ENCODE measurements at regions not wholly inside any gene's neighbourhood (a gene's known extent, or its start where the extent isn't known, plus 50 kb on each side); places are given as distances from the start of the nearest gene placed in this dataset.

GRCh38 chr4:120466429-120466828 is 399.8 kb upstream of the MAD2L1 start:
- TF ChIP-seq CTCF (IDR thresholded peaks at IDR 0.05; ENCODE audit: low read depth, low read length): no peak
- DNase-seq (ENCODE audit: extremely low read depth, low read depth): no peak

- no peak for DNase-seq (ENCODE audit: extremely low read depth, low read depth)
- no peak for TF ChIP-seq CTCF (IDR thresholded peaks at IDR 0.05; ENCODE audit: low read depth, low read length)
Observed at GRCh38 chr4:120454788-120455187, 388.1 kb upstream of the MAD2L1 start.

- DNase-seq (ENCODE audit: extremely low read depth, low read depth): no peak
- no peak for TF ChIP-seq CTCF (IDR thresholded peaks at IDR 0.05; ENCODE audit: low read depth, low read length)
Observed at GRCh38 chr4:120452536-120452935, 385.9 kb upstream of the MAD2L1 start.

- DNase-seq (ENCODE audit: extremely low read depth, low read depth): no peak
- TF ChIP-seq CTCF (IDR thresholded peaks at IDR 0.05; ENCODE audit: low read depth, low read length): no peak
Observed at GRCh38 chr4:120452001-120452400, 385.4 kb upstream of the MAD2L1 start.

- DNase-seq (ENCODE audit: extremely low read depth, low read depth): no peak
- TF ChIP-seq CTCF (IDR thresholded peaks at IDR 0.05; ENCODE audit: low read depth, low read length): no peak
Observed at GRCh38 chr4:120447774-120448173, 381.1 kb upstream of the MAD2L1 start.

GRCh38 chr4:120446051-120446567 is 379.5 kb upstream of the MAD2L1 start:
- no peak for DNase-seq (ENCODE audit: extremely low read depth, low read depth)
- no peak for TF ChIP-seq CTCF (IDR thresholded peaks at IDR 0.05; ENCODE audit: low read depth, low read length)

GRCh38 chr4:120445186-120445585 is 378.5 kb upstream of the MAD2L1 start:
- no peak for TF ChIP-seq CTCF (IDR thresholded peaks at IDR 0.05; ENCODE audit: low read depth, low read length)
- DNase-seq (ENCODE audit: extremely low read depth, low read depth): no peak

Data from AG09319 (cell line).